ENCODE measurements at regions not wholly inside any gene's neighbourhood (a gene's known extent, or its start where the extent isn't known, plus 50 kb on each side); places are given as distances from the start of the nearest gene placed in this dataset.
A peak's percentile ranks its signal among the peaks of the same experiment; 100 is the strongest.

- TF ChIP-seq CTCF (IDR thresholded peaks at IDR 0.05; ENCODE audit: low read depth, low read length, missing control alignments), result no peak
- no peaks in the 10 kb centered on the region for H3K27me3 ChIP-seq (replicated peaks)
- no peak for DNase-seq
- no peak overlapping the region for H3K4me3 ChIP-seq (ENCODE audit: low read depth, low read length)
- in situ Hi-C loops (cut with HindIII; ENCODE audit: low pct_ligation_motif_present, low sequenced_read_pairs), result no loop called here
- no peaks in the 10 kb centered on the region for H3K36me3 ChIP-seq (replicated peaks)
- no peak overlapping the region for H3K27ac ChIP-seq
Observed at GRCh38 chr10:84837041-84837812, 508.8 kb downstream of the CCSER2 start.

GRCh38 chr10:84837877-84838276, 509.5 kb downstream of the CCSER2 start:
- H3K4me3 ChIP-seq (ENCODE audit: low read depth, low read length), result no peak overlapping the region
- DNase-seq, result no peak

GRCh38 chr10:84838851-84839250, 510.5 kb downstream of the CCSER2 start:
- H3K27me3 ChIP-seq (replicated peaks), result no peaks in the 10 kb centered on the region
- no peaks in the 10 kb centered on the region for H3K36me3 ChIP-seq (replicated peaks)
- H3K27ac ChIP-seq, result no peak overlapping the region
- H3K4me3 ChIP-seq (ENCODE audit: low read depth, low read length), result no peak overlapping the region
- no peak for TF ChIP-seq CTCF (IDR thresholded peaks at IDR 0.05; ENCODE audit: low read depth, low read length, missing control alignments)
- DNase-seq, result no peak
- in situ Hi-C loops (cut with HindIII; ENCODE audit: low pct_ligation_motif_present, low sequenced_read_pairs), result no loop called here

More at GRCh38 chr10:84837877-84838276, 509.5 kb downstream of the CCSER2 start:
- no peak for TF ChIP-seq CTCF (IDR thresholded peaks at IDR 0.05; ENCODE audit: low read depth, low read length, missing control alignments)
- H3K36me3 ChIP-seq (replicated peaks), result no peaks in the 10 kb centered on the region
- in situ Hi-C loops (cut with HindIII; ENCODE audit: low pct_ligation_motif_present, low sequenced_read_pairs), result no loop called here
- no peak overlapping the region for H3K27ac ChIP-seq
- no peaks in the 10 kb centered on the region for H3K27me3 ChIP-seq (replicated peaks)

- no peak overlapping the region for H3K4me3 ChIP-seq (ENCODE audit: low read depth, low read length)
Observed at GRCh38 chr10:84842593-84842992, 514.2 kb downstream of the CCSER2 start.

GRCh38 chr10:84844461-84844860, 516.1 kb downstream of the CCSER2 start:
- no peak for DNase-seq
- in situ Hi-C loops (cut with HindIII; ENCODE audit: low pct_ligation_motif_present, low sequenced_read_pairs), result no loop called here
- no peak for TF ChIP-seq CTCF (IDR thresholded peaks at IDR 0.05; ENCODE audit: low read depth, low read length, missing control alignments)
- H3K27me3 ChIP-seq (replicated peaks), result no peaks in the 10 kb centered on the region
- H3K36me3 ChIP-seq (replicated peaks), result no peaks in the 10 kb centered on the region
- H3K4me3 ChIP-seq (ENCODE audit: low read depth, low read length), result no peak overlapping the region
- H3K27ac ChIP-seq, result no peak overlapping the region

More at GRCh38 chr10:84842593-84842992, 514.2 kb downstream of the CCSER2 start:
- TF ChIP-seq CTCF (IDR thresholded peaks at IDR 0.05; ENCODE audit: low read depth, low read length, missing control alignments), result peak; percentile 4
- Histone ChIP-seq H3K27ac (no peak overlapping the region), H3K36me3 (replicated peaks) (no peaks in the 10 kb centered on the region), H3K27me3 (replicated peaks) (no peaks in the 10 kb centered on the region)
- no peak for DNase-seq
- in situ Hi-C loops (cut with HindIII; ENCODE audit: low pct_ligation_motif_present, low sequenced_read_pairs), result no loop called here
